Panc1 (cell line): ENCODE measurements at regions not wholly inside any gene's neighbourhood (a gene's known extent, or its start where the extent isn't known, plus 50 kb on each side); places are given as distances from the start of the nearest gene placed in this dataset.

ENCODE experiments used
- ATAC-seq: fragments of 200-7000 bp; cut with Tn5 transposase; 2 replicates; pipeline ENCODE4 v1.9.1; 2020; ENCODE audit warnings: mild to moderate bottlenecking, moderate library complexity
- BruUV-seq: library from RNA; stranded (reverse); fragments of 400-500 nt; replicated peaks from 2 replicates; lab custom pipeline; 2021; lab: Mats Ljungman, UMichigan
- CTCF ChIA-PET: fragments of 300-600 bp; sonication (Branson Sonifier 250); formaldehyde crosslinking; loops from one replicate; lab custom pipeline; 2022; ENCODE audit warnings: antibody characterized with exemption; lab: Charles Lee
- POLR2A ChIA-PET: fragments of 300-600 bp; sonication (Branson Sonifier 250); formaldehyde crosslinking; loops from one replicate; lab custom pipeline; 2022; ENCODE audit warnings: antibody characterized with exemption; lab: Charles Lee
- DNase-seq: peaks from one replicate; pipeline ENCODE4 v3.0.0-alpha.2; 2010; ENCODE audit warnings: low read depth, low spot score
- H3K27ac ChIP-seq: 2 replicates; pipeline ENCODE4 v1.5.1; 2011; ENCODE audit warnings: mild to moderate bottlenecking, low read length, inconsistent platforms
- H3K27me3 ChIP-seq: fragments of 200-500 bp; sonication (Bioruptor generic); 2 replicates; pipeline ENCODE4 v1.6.0; 2014; ENCODE audit warnings: low read length, inconsistent platforms; ENCODE audit not compliant: control insufficient read depth, insufficient read depth
- H3K36me3 ChIP-seq: fragments of 200-500 bp; sonication (Bioruptor generic); 2 replicates; pipeline ENCODE4 v1.5.1; 2014; ENCODE audit warnings: inconsistent platforms, mild to moderate bottlenecking, low read length, moderate library complexity; ENCODE audit not compliant: control insufficient read depth, insufficient read depth
- H3K4me1 ChIP-seq: 2 replicates; pipeline ENCODE4 v1.5.1; 2011; ENCODE audit warnings: inconsistent platforms, mild to moderate bottlenecking, low read length, moderate library complexity; ENCODE audit not compliant: control insufficient read depth, insufficient read depth
- H3K4me3 ChIP-seq, 2 experiments: 2 replicates each; pipeline ENCODE4 v1.5.1; 2011 to 2012; ENCODE audit warnings: low read depth in 2 of 2, low read length in 2 of 2, mild to moderate bottlenecking in 2 of 2, inconsistent platforms in 1 of 2, moderate library complexity in 1 of 2
- H3K9me3 ChIP-seq: fragments of 200-500 bp; sonication (Bioruptor generic); 2 replicates; pipeline ENCODE4 v1.5.1; 2014; ENCODE audit warnings: low read depth, mild to moderate bottlenecking, inconsistent platforms, low read length, moderate library complexity; ENCODE audit not compliant: control insufficient read depth, insufficient read depth
- POLR2AphosphoS5 ChIP-seq: IDR thresholded peaks from 2 replicates; pipeline ENCODE4 v1.6.1; 2012; ENCODE audit warnings: mild to moderate bottlenecking, low read depth, low read length, moderate library complexity
- SIN3A ChIP-seq: IDR thresholded peaks from 2 replicates; pipeline ENCODE4 v1.6.1; 2012; ENCODE audit warnings: low read depth, mild to moderate bottlenecking, low read length, moderate library complexity, borderline replicate concordance; ENCODE audit not compliant: insufficient read depth
- TCF7L2 ChIP-seq: IDR thresholded peaks from 2 replicates; pipeline ENCODE4 v1.6.1; 2011; ENCODE audit warnings: mild to moderate bottlenecking, low read depth, low read length, inconsistent platforms
- in situ Hi-C: cut with HindIII; loops from 2 replicates; pipeline ENCODE4 v1.10.0; 2016; ENCODE audit warnings: low sequenced_read_pairs, low pct_unique_long_range_greater_than_20kb
- intact Hi-C: fragments of 100-400 bp; cut with micrococcal nuclease; formaldehyde crosslinking; loops from one replicate; pipeline ENCODE4 v1.10.0; 2022; ENCODE audit not compliant: unreplicated experiment
- TF ChIP-seq, protein P1 (sequence below), 2 experiments: IDR thresholded peaks; 2 replicates each; pipeline ENCODE4 v1.6.1; 2011 to 2012; ENCODE audit warnings: low read depth in 2 of 2, control low read depth in 1 of 2, low read length in 1 of 2, mild to moderate bottlenecking in 1 of 2, moderate library complexity in 1 of 2; ENCODE audit not compliant: insufficient read depth in 1 of 2
- TF ChIP-seq, protein P2 (sequence below): fragments of 450-650 bp; IDR thresholded peaks from 2 replicates; pipeline ENCODE4 v1.5.1; 2017; ENCODE audit warnings: mild to moderate bottlenecking

DNA sequence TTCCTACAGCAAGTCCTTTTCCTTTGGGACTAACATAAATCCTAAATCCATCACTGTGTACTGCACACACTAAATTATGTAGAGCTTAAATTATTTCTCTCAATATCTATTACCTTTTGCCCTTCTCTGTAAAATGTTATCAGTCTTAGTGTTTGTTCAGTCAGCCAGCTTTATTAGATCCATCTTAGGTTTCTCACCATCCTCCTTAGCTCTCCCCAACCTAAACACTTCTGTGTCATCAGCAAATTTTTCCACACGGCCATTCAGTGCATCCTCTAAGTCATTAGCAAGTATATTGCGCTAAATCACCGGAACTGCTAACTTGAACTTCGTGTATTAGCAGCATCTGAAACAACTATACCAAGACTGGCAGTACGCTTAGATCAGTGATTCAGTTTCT, 142.1 kb upstream of the ZNF438 start:
- TF ChIP-seq POLR2AphosphoS5 (no peak), SIN3A (no peak), TCF7L2 (no peak)
- TF ChIP-seq, protein P1, sequence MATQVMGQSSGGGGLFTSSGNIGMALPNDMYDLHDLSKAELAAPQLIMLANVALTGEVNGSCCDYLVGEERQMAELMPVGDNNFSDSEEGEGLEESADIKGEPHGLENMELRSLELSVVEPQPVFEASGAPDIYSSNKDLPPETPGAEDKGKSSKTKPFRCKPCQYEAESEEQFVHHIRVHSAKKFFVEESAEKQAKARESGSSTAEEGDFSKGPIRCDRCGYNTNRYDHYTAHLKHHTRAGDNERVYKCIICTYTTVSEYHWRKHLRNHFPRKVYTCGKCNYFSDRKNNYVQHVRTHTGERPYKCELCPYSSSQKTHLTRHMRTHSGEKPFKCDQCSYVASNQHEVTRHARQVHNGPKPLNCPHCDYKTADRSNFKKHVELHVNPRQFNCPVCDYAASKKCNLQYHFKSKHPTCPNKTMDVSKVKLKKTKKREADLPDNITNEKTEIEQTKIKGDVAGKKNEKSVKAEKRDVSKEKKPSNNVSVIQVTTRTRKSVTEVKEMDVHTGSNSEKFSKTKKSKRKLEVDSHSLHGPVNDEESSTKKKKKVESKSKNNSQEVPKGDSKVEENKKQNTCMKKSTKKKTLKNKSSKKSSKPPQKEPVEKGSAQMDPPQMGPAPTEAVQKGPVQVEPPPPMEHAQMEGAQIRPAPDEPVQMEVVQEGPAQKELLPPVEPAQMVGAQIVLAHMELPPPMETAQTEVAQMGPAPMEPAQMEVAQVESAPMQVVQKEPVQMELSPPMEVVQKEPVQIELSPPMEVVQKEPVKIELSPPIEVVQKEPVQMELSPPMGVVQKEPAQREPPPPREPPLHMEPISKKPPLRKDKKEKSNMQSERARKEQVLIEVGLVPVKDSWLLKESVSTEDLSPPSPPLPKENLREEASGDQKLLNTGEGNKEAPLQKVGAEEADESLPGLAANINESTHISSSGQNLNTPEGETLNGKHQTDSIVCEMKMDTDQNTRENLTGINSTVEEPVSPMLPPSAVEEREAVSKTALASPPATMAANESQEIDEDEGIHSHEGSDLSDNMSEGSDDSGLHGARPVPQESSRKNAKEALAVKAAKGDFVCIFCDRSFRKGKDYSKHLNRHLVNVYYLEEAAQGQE (IDR thresholded peaks at IDR 0.05; ENCODE audit: insufficient read depth in 1 of 2, low read depth in 2 of 2, low read length in 1 of 2): no peak
- TF ChIP-seq, protein P2, sequence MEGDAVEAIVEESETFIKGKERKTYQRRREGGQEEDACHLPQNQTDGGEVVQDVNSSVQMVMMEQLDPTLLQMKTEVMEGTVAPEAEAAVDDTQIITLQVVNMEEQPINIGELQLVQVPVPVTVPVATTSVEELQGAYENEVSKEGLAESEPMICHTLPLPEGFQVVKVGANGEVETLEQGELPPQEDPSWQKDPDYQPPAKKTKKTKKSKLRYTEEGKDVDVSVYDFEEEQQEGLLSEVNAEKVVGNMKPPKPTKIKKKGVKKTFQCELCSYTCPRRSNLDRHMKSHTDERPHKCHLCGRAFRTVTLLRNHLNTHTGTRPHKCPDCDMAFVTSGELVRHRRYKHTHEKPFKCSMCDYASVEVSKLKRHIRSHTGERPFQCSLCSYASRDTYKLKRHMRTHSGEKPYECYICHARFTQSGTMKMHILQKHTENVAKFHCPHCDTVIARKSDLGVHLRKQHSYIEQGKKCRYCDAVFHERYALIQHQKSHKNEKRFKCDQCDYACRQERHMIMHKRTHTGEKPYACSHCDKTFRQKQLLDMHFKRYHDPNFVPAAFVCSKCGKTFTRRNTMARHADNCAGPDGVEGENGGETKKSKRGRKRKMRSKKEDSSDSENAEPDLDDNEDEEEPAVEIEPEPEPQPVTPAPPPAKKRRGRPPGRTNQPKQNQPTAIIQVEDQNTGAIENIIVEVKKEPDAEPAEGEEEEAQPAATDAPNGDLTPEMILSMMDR: no peak
- H3K4me3 ChIP-seq: no peak overlapping the region
- BruUV-seq: no TSS peak
- no peaks in the 10 kb centered on the region for H3K9me3 ChIP-seq
- ChIA-PET CTCF (no interaction called here), POLR2A (no interaction called here)
- H3K36me3 ChIP-seq: no peaks in the 10 kb centered on the region
- no peaks in the 10 kb centered on the region for H3K4me1 ChIP-seq
- no peaks in the 10 kb centered on the region for H3K27me3 ChIP-seq
- intact Hi-C loops (no loop called here), in situ Hi-C loops (no loop called here)
- H3K27ac ChIP-seq: no peak overlapping the region
- DNase-seq: no peak
- ATAC-seq: no peak

- in situ Hi-C loops: no loop called here
- CTCF ChIA-PET: no interaction called here
Measured at GRCh38 chr10:31179091-31179680, 139.8 kb upstream of the ZEB1 start.

More at GRCh38 chr10:31179091-31179680, 139.8 kb upstream of the ZEB1 start:
- Histone ChIP-seq H3K27ac (no peak overlapping the region), H3K4me3 (no peak overlapping the region), H3K9me3 (no peaks in the 10 kb centered on the region), H3K27me3 (no peaks in the 10 kb centered on the region), H3K4me1 (no peaks in the 10 kb centered on the region), H3K36me3 (no peaks in the 10 kb centered on the region)
- BruUV-seq: no TSS peak
- intact Hi-C loops: no loop called here
- TF ChIP-seq POLR2AphosphoS5: no peak
- no peak for TF ChIP-seq SIN3A
- TF ChIP-seq, protein P2: no peak
- TF ChIP-seq TCF7L2: no peak
- TF ChIP-seq, protein P1 (IDR thresholded peaks at IDR 0.05; ENCODE audit: insufficient read depth in 1 of 2, low read depth in 2 of 2, low read length in 1 of 2): no peak
- no peak for DNase-seq
- ATAC-seq: no peak
- POLR2A ChIA-PET: no interaction called here
